HPDE6-E6E7 (cell line): ENCODE measurements at regions not wholly inside any gene's neighbourhood (a gene's known extent, or its start where the extent isn't known, plus 50 kb on each side); places are given as distances from the start of the nearest gene placed in this dataset.

Experiments used
- DNase-seq: peaks from one replicate; pipeline ENCODE4 v3.0.0; 2011; ENCODE audit warnings: missing footprints; ENCODE audit errors: extremely low spot score

DNA sequence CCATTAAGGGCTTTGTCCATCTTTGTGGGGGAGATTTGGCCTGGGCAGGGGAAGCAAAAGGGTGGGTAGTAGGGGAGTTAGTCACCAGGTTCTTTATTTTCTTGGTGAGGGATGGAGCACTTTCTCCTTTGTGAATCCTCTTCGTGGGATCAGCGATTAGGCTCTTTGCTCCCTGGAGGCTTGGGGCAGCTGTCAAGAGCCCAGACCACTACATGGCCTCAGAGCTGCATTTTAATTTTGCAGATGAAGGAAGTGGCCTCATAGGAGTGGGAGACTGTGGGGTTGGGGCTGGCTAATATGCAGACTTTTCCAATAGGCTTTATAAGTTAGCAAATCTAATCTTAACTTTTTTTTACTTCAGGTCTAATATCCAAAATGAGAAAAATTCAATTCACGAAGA, 168.1 kb upstream of the DEFB112 start:
- DNase-seq, result no peak

DNA sequence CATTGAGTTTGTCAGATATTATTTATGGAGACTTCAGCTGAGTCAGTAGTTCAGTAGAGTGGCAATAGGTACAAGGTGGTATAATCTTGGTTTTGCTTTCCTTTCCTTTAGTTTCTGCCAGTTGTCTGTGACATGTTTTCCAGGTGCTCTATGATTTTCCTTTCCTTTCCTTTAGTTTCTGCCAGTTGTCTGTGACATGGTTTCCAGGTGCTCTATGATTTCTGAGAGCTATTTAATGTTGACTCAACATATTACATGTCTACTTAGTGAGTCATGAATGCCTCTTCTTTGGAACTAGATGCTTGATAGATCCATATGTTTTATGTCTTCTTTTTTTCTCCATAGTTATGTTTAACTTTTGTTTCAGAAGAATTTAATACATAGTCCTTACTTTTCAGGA, 186.4 kb upstream of the DEFB112 start:
- no peak for DNase-seq

DNA sequence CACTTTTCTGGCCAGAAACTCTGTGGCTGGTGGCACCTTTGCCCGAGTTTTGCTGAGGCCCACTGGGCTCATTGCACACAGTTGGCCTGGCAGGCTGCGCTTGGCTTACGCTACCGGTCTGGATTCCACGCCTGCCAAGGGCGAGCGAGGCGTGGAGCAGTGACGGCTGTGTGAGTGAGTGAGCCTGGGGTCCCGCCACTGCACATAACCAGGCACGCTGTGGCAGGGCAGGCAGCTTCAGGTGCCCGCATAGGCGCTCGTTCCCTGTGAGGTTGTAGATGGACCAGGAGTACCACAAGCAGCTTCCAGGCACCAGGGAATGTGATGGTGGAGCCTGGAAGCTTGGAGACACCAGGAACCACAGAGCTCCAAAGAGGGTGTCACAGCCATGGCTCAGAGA, 190.1 kb upstream of the DEFB112 start:
- DNase-seq, result no peak

DNA sequence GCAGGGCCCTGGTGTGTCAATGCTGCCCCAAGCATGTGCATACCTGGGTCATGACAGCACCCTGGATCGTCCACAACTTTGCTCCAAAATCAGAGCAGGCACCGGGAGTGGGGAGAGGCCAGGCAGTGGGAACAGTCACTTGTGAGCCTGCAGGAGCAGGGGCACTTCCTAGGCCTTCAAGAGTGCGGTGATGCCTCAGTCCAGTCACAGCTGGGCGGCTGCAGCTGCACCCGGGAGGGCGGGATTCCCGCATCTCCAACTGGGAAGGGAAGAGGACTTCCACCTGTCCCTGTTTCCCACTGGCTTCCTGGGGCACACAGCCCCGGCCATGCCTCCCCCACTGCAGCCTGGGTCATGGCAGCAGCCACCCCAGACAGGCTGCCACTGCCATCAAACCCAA, 191.3 kb upstream of the DEFB112 start:
- no peak for DNase-seq

DNA sequence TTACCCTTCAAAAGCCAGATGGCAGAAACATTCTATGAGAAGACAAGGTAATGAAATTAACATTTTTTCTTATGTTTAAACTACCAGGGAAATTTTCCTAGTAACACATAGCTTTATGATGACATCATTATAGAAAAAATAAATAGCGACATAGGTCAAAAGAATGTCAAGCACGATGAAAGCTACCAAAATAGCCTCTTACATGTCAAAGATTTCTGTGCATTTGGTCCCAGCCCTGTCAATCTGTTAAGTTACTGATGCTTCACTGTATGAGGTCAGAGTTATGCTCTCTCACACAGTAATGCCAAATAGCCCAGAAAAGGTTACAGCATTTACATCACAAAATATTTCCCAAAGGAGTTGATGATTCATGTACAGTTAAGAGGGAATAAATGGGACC, 199.8 kb upstream of the DEFB112 start:
- no peak for DNase-seq

DNA sequence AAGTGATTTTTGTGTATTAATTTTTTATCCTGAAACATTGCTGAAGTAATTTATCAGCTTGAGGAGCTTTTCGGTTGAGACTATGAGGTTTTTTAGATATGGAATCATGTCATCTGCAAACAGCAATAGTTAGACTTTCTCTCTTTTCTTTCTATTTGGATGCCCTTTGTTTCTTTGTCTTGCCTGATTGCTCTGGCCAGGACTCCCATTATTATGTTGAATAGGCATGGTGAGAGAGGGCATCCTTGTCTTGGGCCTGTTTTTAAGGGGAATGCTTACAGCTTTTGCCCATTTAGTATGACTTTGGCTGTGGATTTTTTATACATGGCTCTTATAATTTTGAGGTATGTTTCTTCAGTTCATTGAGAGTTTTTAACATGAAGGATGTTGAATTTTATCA, 207.6 kb upstream of the DEFB112 start:
- DNase-seq, result no peak

DNA sequence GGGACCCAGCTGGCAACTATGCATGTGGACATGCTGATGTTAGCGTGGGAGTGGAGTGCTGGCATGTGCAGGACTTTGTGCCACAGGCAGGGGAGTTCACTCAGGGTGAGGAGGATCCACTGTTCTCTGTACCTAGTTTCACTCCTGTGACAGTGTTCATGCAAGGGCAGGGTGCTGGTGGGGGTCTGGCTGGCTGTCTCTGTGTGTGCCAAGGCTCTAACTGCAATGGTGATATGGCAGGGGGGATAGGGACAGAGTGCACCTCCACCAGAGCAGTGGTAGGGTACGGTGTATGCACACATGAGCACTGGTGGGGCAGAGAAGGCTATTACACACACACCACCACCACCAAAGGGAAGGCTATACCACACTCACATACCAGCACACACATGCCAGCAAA, 210.2 kb upstream of the DEFB112 start:
- DNase-seq, result no peak

DNA sequence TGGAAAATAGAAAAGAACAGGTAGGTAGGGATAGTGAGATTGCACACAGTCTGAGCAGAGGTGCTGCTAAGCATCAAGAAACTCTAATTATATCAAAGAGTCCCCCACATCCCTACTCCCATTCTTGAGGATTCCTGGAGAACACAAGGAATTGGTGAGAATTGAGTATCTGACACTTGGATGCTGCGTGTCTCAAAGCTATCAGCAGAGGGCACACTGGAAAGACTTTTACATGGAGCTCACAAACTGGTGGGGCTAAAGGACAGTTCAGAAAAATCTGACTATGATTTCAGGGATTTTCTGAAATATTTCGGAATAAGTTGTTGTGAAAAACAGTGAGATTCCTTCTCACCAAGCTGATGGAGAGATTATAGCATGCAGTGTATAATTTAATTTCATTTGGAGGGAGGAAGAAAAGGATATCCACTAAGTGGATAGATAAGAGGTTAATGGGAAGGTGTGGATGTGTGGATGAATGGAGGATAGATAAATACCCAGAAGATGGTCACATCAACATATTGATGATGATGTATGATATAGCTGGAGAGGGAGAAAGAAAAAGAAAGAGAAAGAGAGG, 215.4 kb upstream of the DEFB112 start:
- DNase-seq, result peak; percentile 5

DNA sequence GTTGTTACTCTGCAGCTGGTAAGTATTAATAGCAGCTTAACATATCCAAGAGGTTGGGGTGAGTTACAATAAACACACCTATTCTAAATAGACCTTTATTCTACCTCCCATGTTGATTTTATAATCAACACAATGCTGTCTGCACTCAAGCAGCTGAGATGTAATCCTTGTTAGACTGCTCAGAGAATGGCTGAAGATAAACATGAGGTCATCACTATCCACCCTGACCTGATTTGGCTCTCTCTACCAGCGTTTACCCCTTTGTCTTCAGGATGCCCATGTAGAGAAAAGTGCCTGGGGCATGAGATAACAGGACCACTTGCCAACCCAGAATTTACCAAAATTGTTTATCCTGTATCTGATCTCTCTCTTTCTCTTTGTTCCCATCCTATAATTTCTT, 220.7 kb upstream of the DEFB112 start:
- no peak for DNase-seq

DNA sequence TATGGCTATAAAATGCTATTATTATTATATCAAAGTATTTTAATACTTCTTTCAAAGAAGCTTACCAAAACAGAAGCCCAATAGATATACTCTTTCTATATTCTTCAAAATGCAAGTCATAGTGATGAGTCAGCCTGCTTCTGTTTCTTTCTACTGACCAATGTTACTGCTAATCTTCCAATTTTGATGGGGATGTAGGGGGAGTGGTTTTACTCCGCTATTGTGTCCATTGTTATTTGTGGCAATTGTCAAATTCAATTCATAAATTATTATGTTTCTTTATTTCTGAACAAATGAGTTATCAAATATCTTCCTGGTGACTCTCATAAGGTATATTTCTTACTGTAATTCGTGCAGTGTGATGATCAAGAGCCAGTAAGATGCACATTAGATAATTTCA, 221.5 kb upstream of the DEFB112 start:
- DNase-seq, result no peak

DNA sequence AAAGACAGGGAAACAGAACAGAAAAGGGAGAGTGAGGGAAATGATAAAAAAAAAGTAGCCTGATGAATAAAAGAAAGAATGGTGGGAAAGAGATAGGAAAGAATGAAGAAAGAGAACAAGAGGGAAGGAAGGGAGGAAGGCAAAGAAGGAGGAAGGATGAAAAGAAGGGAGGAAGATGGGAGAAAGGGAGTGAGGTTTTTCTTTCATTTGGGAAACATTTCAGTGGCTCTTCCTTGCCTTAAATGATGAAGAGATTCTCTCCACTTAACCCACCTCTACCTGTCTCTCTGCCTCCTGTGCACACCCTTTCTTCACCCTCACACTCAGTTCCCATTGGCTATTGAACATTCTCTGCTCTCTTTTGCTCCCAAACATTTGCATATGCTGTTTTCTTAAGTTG, 222.1 kb upstream of the DEFB112 start:
- no peak for DNase-seq

DNA sequence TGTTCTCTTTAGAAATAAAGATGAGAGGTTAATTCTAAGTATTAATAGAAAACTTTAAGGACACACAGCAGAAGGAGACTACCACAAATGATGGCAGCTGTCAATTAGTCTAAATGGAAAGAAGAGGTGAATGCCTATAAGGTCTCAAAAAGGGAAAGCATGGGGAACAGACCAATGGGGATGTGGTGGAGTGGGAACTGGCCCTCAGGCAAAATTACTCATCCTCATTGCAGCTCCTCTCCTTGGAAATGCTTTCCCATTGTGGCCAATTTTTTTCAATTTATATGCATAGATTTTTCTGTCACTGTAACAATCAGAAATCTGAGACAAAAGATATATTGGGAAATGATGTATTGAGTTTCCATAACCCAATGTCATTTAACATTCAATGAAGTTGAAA, 222.9 kb upstream of the DEFB112 start:
- DNase-seq, result no peak

DNA sequence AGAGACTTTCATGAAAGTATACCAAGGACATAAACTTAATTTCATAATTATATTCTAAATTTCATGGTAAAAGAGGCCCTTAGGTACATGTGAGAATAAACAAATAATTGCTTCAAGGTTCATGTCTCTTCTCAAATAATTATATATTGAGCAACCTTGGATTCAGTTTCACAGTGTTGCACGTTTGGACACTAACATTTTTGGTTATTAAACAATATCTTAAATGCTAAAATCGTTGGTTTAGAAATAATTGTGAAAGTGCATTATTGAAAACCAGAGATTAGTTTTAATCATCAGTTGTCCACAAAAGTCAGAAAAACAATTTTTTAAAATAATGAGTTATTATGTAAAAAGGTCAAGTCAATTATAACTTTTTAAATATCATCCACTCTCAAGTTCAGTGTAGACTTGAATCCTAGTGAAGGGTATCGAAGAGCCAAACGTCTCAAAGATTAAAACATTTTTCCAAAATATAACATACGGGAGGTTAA, 227.1 kb upstream of the DEFB112 start:
- DNase-seq, result no peak

DNA sequence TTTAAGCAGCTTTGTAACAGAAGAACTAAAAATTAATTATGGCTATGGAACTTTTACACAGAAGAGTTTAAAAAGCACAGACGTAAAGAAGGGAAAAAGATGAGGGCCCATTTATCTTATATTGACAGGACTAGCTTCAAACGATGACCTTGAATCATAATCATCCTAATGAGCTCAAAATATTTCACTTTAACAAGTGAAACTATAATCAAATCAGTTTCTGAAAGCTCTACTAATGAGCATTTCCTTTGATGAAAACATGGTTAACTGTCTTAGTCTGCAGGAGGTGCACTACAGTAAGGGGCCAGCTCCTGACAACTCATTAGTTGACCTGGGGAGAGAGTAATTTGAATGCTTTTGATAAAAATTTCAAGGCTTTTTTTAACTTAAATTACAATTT, 228.0 kb upstream of the DEFB112 start:
- no peak for DNase-seq

DNA sequence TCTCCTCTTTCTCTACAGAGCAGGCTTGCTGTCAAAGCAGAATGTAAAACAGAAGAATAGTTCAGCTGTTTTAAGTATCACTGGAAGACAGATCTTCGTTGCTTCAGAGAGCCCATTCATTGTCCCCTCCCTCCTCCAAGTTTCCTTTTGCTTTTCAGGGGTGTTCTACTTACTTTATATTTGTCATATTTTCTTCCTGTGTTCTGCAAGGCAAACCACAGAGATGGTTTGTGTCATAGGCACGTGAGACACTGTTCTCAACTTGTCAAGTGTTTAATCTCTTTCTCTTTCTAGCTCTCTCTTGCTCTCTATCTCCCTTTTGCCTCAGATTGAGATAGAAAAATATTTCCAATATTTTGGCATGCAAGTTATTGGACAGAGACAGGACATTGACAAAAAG, 228.9 kb upstream of the DEFB112 start:
- DNase-seq, result no peak

DNA sequence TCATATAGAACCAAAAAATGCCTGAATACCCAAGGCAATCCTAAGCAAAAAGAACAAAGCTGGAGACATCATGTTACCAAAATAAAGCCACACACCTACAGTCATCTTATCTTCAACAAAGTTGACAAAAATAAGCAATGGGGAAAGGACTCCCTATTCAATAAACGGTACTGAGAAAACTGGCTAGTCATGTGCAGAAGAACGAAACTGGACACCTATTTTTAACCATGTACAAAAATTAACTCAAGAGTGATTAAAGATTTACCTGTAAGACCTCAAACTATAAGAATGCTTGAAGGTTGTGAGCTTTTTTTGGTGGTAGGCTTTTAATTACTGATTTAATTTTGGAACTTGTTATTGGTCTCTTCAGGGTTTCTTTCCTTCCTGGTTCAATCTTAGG, 236.0 kb upstream of the DEFB112 start:
- no peak for DNase-seq

DNA sequence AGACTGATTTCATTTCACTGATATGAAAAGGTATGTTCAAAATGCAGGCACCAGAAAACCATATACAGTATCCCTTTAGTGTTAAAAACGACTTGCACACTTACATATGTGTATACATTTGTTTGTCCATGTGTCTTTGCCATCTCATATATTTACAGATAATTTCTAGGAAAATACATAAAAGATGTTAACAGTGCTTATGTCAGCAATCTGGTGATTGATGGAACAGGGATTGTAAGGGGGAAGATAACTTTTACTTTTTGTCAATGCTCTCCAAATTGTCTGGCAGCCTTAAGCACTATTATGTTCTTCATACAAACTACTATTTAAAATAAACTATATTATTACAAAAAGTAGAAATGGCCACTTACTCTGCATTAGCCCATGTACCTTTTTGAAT, 238.5 kb upstream of the DEFB112 start:
- no peak for DNase-seq

DNA sequence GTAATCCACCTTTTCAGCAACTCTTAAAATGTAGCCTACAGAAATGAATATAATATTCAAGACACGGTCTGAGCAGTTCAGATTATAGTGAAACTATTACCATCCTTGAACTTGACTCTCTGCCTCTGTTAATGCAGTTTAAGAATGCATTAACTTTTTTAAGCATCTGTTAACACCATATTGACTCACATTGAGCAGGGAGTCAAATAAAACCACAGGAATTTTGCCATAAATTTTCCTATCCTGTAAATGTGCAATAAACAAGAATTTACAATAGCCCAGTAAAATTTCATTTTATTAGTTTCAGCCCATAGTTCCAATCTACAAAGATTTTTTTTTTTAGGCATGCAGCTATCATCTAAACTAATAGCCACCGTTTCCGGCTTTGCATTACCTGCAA, 239.2 kb upstream of the DEFB112 start:
- DNase-seq, result no peak

DNA sequence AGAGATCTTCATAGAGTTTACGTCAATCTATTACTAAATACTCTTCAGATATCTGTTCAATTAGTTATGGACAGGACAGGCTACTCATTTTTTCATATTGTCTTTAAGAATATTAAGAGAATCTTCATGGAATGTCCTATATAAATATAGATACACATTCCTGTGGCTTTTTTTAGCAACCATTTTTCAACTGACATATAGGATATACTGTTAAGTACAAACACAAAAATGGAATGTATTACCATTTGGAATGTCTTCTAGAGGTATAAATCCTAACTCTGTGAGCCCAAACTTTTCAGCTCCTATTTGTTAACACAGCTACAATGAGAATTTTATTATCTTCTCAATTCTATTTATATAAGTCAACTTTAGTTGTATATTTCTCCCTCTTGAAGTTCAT, 239.6 kb upstream of the DEFB112 start:
- DNase-seq, result no peak

DNA sequence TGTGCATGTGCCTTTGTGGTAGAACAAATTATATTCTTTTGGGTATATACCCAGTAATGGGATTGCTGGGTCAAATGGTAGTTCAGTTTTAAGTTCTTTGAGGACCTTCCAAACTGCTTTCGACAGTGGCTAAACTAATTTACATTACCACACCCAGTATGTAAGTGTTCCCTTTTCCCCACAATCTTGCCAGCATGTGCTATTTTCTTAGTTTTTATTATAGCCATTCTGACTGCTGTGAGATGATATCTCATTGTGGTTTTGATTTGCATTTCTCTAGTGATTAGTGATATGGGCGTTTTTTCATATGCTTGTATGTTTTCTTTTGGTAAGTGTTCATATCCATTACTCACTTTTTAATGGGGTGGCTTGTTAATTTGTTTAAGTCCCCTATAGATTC, 251.6 kb upstream of the DEFB112 start:
- no peak for DNase-seq

DNA sequence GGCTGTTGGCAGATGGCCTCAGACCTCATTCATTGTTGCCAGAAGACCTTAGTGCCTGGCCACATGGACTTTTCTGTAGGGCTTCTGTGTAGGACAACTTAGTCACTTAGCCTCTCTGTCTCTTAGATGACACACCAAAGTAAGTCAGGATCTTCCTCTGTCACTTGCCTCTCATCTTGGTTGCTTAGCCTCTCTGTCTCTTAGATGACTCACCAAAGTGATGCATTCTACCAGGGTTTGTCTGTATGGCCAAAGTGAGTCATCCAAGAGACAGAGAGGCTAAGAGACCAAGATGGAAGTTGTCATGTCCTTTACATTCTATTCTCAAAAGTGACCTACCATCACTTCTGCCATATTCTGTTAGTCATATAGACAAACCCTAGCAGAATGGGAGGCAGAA, 255.9 kb upstream of the DEFB112 start:
- no peak for DNase-seq

DNA sequence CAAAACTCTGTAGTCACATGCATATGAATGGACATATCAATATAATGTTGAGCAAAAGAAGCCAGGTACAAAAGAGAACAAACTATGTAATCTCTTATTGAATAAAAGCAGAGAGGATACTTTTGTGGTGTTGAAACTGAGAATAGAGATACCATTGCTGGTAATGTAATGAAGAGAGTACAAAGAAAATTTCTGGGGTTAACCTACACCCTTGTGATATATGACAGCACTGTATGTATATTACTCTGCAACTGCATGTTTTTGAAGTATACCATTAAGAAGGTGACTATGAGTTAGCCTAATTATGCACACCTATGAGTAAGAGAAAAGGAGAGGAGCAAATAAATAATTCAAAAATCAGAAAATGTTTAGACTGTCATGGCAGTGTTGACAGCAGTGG, 268.8 kb upstream of the DEFB112 start:
- DNase-seq, result no peak

DNA sequence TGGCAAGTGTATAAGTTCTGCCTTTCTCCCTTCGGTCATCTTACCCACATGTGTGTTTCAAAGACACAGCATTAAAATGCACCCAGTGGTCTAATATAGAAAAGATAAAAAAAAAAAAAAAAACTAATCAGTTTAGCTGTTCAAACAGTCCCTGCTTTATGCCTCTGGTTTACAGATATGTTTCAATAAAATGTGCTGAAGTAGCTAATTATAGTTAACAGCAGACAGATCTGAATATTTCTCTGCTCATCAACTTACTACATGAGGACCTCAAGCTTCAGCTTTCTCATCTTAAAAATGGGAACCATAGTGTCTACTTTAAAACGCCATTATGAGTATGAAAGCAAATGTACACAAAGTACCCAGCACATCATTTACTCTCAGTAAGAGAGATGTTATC, 280.6 kb upstream of the DEFB112 start:
- no peak for DNase-seq

DNA sequence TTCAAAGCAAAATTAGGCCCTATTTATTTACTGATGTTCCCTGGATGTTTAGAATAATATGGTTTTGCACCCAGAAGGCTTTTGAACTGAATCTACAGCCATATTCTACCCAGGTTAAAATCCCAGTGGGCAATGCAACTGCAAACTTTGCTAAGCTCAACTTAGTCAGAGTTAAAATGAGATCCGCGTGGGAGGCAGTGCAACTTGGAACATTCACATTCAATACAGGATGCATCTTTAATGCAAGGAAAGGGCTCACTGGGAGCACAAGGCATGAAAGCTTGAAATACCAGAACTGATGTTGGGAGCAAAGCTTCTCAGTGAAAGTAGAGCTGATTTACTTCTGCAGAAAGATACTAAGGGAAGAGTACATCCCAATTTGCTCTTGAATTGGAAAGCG, 281.2 kb upstream of the DEFB112 start:
- DNase-seq, result no peak

DNA sequence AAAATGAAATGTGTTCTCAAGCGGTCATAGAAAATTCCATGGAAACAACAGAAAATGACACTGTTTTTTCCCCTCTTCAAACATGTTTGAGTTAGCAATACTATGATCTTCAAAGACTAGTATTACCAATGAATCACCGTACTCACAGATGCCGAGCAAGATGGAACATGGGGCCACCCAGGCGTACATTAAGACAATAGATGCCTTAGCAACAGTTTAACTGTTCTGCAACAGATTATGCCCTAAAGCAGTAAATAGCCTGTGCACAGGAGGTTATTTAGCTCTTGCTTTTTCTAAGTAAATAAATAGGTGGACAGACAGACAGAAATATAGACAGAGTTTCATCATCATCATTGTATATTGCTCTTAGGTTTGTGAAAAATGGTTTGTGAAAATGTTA, 284.0 kb upstream of the DEFB112 start:
- DNase-seq, result peak; percentile 6
